HUES64 (cell line): ENCODE measurements at regions not wholly inside any gene's neighbourhood (a gene's known extent, or its start where the extent isn't known, plus 50 kb on each side); places are given as distances from the start of the nearest gene placed in this dataset.

Experiments
- H3K27ac ChIP-seq: 2 replicates; pipeline ENCODE4 v1.7.0; 2013; ENCODE audit warnings: low read depth, low read length, inconsistent platforms
- H3K27me3 ChIP-seq: 2 replicates; pipeline ENCODE4 v1.6.1; 2013; ENCODE audit warnings: mild to moderate bottlenecking, low read length; ENCODE audit not compliant: insufficient read depth
- H3K36me3 ChIP-seq: 2 replicates; pipeline ENCODE4 v1.6.1; 2013; ENCODE audit warnings: mild to moderate bottlenecking, low read length; ENCODE audit not compliant: insufficient read depth
- H3K4me1 ChIP-seq: 2 replicates; pipeline ENCODE4 v1.6.1; 2013; ENCODE audit warnings: mild to moderate bottlenecking, low read length, moderate library complexity; ENCODE audit not compliant: insufficient read depth
- H3K4me3 ChIP-seq: 2 replicates; pipeline ENCODE4 v1.5.1; 2013; ENCODE audit warnings: mild to moderate bottlenecking, low read length, moderate library complexity
- H3K9ac ChIP-seq: 2 replicates; pipeline ENCODE4 v1.6.1; 2013; ENCODE audit warnings: mild to moderate bottlenecking, low read depth, low read length
- H3K9me3 ChIP-seq: 2 replicates; pipeline ENCODE4 v1.6.1; 2013; ENCODE audit warnings: low read depth, low read length; ENCODE audit not compliant: insufficient read depth
- WGBS: fragments of 150-250, 120-280 bp; methylation state at CpG from one replicate; pipeline ENCODE4 v1.1.7; 2013; ENCODE audit warnings: missing lambda C conversion rate; 5-methylcytosine and 5-hydroxymethylcytosine counted together

DNA sequence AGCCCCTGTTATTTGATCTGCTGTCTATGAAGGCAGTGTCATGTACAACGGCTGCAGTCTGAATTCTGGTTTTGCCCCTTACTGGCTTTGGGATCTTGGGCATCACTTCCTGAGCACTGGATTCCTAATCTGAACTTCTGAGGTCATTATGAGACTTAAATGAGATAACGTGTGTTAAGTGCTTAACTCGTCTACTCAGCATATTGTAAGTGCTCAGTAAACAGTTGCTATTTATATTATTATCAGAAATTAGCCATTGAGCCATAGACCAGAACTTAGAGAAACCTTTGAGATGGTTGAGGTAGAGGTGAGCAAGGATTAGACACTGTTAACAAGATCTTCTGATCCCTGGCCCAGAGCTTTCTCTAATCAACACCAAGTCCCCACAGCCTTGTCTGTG is 284.1 kb upstream of the ONECUT1 start:
- H3K9me3 ChIP-seq, result no peaks in the 10 kb centered on the region
- no peaks in the 10 kb centered on the region for H3K36me3 ChIP-seq
- H3K27ac ChIP-seq, result no peak overlapping the region
- H3K27me3 ChIP-seq, result no peaks in the 10 kb centered on the region
- H3K4me1 ChIP-seq, result no peaks in the 10 kb centered on the region
- H3K9ac ChIP-seq, result no peak overlapping the region
- H3K4me3 ChIP-seq, result no peak overlapping the region
- WGBS, result 46% methylated on average over 2 of the region's 3 CpGs

DNA sequence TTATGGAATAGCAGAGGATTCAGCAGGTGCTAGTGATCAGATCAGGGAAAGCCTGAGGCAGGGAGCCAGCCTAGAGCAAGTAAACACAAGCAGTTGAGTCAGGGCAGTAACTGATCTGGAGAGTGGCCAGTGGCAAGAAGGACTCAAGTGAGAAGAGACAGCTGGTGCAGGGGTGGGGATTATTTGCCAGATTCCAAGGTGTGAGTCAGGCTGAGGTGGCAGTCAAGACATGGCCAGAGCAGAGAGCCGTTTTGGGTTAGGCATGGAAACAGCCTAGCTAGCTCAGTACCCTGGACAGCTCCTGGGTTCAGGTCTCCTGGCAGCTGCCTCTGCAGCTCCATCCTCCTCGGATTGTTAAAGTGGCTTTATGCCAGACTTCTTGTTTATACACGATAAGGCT is 281.9 kb upstream of the ONECUT1 start:
- Histone ChIP-seq H3K4me1 (no peaks in the 10 kb centered on the region), H3K27ac (no peak overlapping the region), H3K27me3 (no peaks in the 10 kb centered on the region), H3K36me3 (no peaks in the 10 kb centered on the region), H3K9me3 (no peaks in the 10 kb centered on the region), H3K9ac (no peak overlapping the region), H3K4me3 (no peak overlapping the region)
- WGBS, result 21% methylated on average over 3 of the region's 3 CpGs

DNA sequence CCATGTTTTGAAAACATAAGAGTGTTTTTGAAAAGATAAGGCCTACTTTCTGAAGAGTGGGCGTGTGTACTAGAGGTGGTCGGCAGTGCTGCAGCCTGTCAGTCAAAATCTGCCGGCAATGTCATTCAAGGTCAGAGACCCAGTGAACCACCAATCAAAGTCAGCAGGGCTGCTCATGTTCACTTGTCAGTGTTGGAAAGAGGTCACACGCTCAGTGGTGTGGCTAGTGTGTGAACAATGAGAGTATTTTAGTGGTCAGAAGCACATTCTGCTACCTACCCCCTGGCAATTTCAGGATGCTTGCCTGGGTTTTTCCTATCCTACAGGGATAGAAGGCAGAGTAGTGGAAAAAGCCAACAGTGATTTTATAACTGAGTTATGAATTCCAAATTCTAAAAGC is 278.5 kb upstream of the ONECUT1 start:
- H3K27ac ChIP-seq, result no peak overlapping the region
- H3K9me3 ChIP-seq, result no peaks in the 10 kb centered on the region
- no peaks in the 10 kb centered on the region for H3K27me3 ChIP-seq
- H3K4me1 ChIP-seq, result no peaks in the 10 kb centered on the region
- no peak overlapping the region for H3K4me3 ChIP-seq
- 93% methylated on average over 4 of the region's 4 CpGs for WGBS
- no peak overlapping the region for H3K9ac ChIP-seq
- no peaks in the 10 kb centered on the region for H3K36me3 ChIP-seq

DNA sequence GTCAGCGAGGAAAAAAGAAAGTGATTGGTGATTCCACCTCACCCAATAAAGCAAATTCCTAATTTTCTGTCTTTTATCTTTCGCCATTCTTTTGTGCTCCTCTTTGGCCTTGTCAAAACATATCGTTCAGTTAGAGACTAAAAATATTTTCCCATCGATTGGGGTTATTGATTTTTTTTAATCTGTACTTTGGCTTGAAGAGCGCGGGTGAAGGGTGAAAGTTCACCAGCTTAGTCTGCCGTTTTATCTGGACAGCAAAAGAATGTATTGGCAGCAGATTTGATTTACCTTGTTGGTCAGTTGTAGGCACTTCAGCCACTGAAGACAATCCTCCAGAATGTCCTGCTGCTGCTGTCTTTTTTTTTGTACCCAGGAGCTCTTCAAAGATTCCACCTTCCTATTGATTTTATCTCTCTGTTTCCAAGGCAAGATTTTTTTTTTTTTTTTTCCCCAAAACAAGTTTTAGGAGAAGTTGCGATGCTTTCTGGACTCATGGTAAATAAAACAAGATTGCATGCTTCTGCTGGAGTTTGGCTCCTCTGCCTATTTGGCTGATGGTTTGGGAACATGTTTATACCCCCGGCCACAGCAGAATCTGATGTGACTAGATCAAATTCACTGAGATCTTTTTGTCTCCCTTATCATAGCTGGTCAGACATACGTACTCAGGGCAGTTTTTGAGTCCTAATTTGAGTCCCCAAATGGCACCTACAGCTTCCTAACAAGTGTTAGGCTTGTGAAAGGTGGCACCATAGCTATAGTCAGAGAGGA is 269.3 kb upstream of the ONECUT1 start:
- Histone ChIP-seq H3K4me1 (no peaks in the 10 kb centered on the region), H3K36me3 (no peaks in the 10 kb centered on the region), H3K9ac (no peak overlapping the region), H3K27ac (no peak overlapping the region), H3K27me3 (no peaks in the 10 kb centered on the region), H3K4me3 (no peak overlapping the region), H3K9me3 (no peaks in the 10 kb centered on the region)
- 94% methylated on average over 10 of the region's 10 CpGs for WGBS

DNA sequence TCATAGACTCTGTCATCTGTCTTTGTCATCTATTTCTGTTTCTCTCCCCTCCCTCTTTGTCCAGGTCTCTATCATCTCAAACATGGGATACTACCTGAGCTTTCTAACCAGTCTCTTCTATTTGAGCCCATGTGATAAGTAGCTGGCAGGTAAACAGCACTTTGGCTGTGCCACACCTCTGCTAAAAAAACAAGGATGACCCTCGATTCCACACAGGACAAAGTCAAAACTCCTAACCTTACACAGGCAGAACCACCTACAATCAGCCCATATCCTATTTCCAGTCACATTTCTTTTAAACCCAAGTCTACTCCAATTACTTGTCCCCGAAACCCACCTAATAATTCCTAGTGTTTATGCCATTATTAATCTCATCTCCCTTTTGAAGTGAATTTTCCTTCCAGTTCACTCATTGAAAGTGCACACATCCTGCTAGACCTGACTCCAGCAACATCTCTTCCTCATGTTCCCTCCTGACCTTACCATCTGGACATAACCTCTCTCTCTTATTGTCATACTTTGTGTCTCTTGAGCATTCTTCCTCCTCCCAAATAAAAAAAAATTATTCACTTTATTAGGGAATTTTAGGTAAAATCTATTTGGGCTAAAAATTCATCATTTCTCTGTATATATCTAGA is 256.1 kb upstream of the ONECUT1 start:
- WGBS, result 81% methylated on average over 2 of the region's 2 CpGs
- H3K36me3 ChIP-seq, result no peaks in the 10 kb centered on the region
- H3K4me1 ChIP-seq, result no peaks in the 10 kb centered on the region
- no peak overlapping the region for H3K9ac ChIP-seq
- H3K9me3 ChIP-seq, result peaks cover 7% of the 10 kb centered on the region; the same call in 1 of the 2 replicates
- no peak overlapping the region for H3K4me3 ChIP-seq
- no peaks in the 10 kb centered on the region for H3K27me3 ChIP-seq
- no peak overlapping the region for H3K27ac ChIP-seq

DNA sequence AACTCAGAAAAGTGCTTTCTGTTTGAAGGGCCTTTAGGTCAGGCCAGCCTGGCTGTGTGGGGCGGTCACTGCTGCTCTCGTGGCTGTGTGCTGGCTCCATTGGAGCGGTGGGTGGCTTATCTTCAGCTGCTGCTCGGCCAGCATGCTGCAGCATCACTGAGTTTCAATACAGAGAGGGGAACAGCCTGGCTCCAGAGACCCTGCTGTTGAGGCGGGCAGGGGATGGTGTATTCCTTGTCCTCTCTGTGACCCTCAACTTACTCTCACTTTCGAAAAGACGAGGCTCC is 248.5 kb upstream of the ONECUT1 start:
- no peak overlapping the region for H3K4me3 ChIP-seq
- H3K9ac ChIP-seq, result no peak overlapping the region
- no peak overlapping the region for H3K27ac ChIP-seq
- H3K27me3 ChIP-seq, result no peaks in the 10 kb centered on the region
- 91% methylated on average over 7 of the region's 7 CpGs for WGBS
- H3K4me1 ChIP-seq, result no peaks in the 10 kb centered on the region
- H3K9me3 ChIP-seq, result no peaks in the 10 kb centered on the region
- H3K36me3 ChIP-seq, result no peaks in the 10 kb centered on the region

DNA sequence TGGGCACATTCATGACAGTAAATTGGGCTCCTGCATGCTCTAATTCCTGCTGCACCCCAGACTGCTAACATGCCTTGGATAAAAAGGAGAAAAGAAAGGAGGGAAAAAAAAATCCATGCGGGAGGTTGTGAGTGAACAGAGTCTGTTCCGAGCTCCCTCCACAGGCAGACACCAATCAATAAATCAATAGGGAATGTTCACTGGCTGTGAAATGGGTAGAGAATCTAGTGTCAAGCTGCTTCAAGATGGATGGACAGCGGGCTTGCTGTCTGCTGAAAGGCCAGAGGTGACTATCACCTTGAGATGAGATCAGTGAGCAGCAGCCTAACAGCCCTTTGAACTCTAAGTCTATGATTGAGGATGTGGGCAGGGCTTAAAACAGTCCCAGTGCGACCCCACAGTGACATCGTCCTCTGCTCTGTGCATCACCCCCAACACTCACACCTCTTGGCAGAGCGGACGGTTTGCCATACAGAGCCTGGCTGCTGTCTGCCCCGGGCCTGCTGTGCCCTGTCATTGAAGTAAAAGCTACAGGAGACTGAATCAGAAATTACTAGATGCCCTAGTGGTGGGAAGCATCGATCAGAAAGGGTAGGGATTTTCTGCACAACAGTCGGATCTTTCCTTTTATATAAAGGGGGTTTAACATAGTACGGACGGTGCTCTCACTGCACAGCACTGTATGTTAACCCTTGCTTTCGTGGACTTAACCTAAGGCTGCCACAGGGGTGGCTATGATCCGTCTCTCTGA is 247.9 kb upstream of the ONECUT1 start:
- H3K36me3 ChIP-seq, result no peaks in the 10 kb centered on the region
- H3K27ac ChIP-seq, result no peak overlapping the region
- WGBS, result 91% methylated on average over 14 of the region's 14 CpGs
- H3K4me3 ChIP-seq, result no peak overlapping the region
- H3K9ac ChIP-seq, result no peak overlapping the region
- no peaks in the 10 kb centered on the region for H3K4me1 ChIP-seq
- no peaks in the 10 kb centered on the region for H3K9me3 ChIP-seq
- H3K27me3 ChIP-seq, result no peaks in the 10 kb centered on the region

DNA sequence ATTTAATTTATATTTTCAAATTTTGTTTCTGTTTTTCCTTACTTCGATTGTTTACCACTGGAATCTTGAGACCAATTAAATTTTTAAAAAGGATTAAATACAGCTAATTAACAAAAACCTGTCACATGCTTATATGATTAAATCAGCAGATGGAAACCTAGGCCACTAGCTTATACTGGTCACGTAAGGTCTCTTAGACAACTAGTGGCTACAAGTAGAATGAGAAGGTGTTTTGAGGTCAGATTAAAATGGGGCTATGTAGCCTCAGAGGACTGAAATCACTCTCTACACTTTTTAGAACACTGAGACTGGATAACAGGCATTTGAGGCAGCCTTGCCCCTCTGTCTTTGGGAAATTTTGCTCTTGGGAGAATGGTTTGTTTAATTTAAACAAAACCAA is 246.5 kb upstream of the ONECUT1 start:
- Histone ChIP-seq H3K27me3 (no peaks in the 10 kb centered on the region), H3K9me3 (no peaks in the 10 kb centered on the region), H3K36me3 (no peaks in the 10 kb centered on the region), H3K27ac (no peak overlapping the region), H3K4me3 (no peak overlapping the region), H3K9ac (no peak overlapping the region), H3K4me1 (no peaks in the 10 kb centered on the region)
- WGBS, result 80% methylated on average over 1 of the region's 2 CpGs

DNA sequence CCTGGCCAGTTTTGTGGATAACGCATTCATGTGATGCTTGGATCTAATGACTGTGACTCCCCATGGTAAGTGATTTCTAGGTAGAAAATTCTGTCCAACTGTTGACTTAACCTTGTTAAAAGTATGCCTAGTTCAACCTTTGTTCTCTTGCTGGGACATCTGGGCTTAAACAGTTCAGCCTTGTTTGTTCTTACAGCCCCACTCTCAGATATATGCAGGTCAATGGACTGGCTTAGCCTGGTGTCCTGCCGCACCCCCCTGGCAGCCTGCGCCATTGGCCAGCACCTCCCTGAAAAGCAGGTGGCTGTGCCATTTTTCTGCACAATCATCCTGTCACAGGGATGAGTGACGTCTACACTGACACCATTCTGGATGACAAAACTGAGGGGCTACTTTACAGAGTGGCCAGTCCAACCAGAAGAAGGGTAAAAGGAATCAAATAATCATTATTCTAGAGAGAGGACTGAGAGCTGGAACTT is 244.7 kb upstream of the ONECUT1 start:
- no peaks in the 10 kb centered on the region for H3K36me3 ChIP-seq
- no peaks in the 10 kb centered on the region for H3K4me1 ChIP-seq
- no peaks in the 10 kb centered on the region for H3K9me3 ChIP-seq
- no peak overlapping the region for H3K9ac ChIP-seq
- H3K27ac ChIP-seq, result no peak overlapping the region
- no peak overlapping the region for H3K4me3 ChIP-seq
- 96% methylated on average over 4 of the region's 4 CpGs for WGBS
- H3K27me3 ChIP-seq, result no peaks in the 10 kb centered on the region

DNA sequence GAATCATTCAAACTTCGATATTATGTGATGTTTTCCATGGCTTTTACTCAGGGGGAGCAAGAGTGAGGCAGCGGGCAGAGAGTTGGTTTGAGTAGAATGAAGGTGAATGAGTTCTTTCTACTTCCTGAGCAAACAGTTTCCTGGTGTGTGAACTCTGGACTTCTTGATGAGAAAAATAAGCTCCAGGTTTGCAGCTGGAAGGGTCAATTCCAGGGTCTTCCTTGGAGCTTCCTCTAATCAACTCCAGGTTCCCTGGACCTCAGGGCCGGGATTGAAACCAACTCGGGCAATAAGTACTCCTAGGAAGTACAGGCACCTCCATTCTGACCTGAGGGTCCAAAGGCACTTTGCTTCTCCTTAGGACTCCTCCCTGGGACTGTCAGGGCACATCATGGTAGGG is 243.6 kb upstream of the ONECUT1 start:
- Histone ChIP-seq H3K27ac (no peak overlapping the region), H3K4me3 (no peak overlapping the region), H3K27me3 (no peaks in the 10 kb centered on the region), H3K9me3 (no peaks in the 10 kb centered on the region), H3K4me1 (no peaks in the 10 kb centered on the region), H3K36me3 (no peaks in the 10 kb centered on the region), H3K9ac (no peak overlapping the region)
- WGBS, result 97% methylated on average over 4 of the region's 4 CpGs

DNA sequence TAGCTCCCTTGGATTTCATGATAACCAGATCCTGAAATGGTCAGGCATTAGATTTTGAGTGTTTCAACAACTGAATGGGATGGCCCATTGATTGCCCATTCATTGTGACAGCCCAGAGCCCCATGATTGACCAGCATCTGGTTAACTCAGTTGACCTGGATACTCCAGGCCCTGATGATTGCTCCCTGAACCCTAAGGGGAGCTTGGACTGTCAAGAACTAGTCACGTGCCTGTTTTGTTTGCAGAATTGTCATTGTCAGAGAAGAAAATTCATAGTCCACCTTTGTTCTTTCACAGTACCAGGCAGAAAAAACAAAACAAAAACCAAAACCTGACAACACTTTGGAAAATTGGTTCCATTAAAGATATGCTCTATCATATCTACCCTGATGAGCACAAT is 241.3 kb upstream of the ONECUT1 start:
- WGBS, result 70% methylated on average over 1 of the region's 1 CpG
- no peaks in the 10 kb centered on the region for H3K4me1 ChIP-seq
- H3K27me3 ChIP-seq, result no peaks in the 10 kb centered on the region
- no peak overlapping the region for H3K4me3 ChIP-seq
- no peaks in the 10 kb centered on the region for H3K36me3 ChIP-seq
- H3K9ac ChIP-seq, result no peak overlapping the region
- H3K9me3 ChIP-seq, result no peaks in the 10 kb centered on the region
- H3K27ac ChIP-seq, result no peak overlapping the region
